RPMI8226 (cell line): ENCODE measurements at regions not wholly inside any gene's neighbourhood (a gene's known extent, or its start where the extent isn't known, plus 50 kb on each side); places are given as distances from the start of the nearest gene placed in this dataset.

Source experiments
- DNase-seq: peaks from one replicate; pipeline ENCODE4 v3.0.0-alpha.2; 2015

DNA sequence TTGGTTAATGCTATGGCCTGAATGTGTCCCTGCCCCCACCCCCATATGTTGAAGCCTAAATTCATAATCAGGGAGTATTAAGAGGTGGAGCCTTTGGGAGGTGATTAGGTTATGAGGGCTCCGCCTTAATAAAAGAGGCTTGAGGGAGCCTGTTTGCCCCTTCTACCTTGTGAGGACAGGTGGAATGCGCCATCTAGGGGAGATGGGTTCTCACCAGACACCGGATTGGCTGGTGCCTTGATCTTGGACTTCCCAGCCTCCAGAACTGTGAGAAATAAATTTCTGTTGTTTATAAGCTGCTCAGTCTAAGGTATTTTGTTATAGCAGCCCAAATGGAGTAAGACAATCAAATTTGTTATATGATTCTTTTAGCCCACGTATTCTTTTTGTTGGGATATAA lies 148.3 kb downstream of the PTCSC3 start:
- DNase-seq: peak; percentile 11

DNA sequence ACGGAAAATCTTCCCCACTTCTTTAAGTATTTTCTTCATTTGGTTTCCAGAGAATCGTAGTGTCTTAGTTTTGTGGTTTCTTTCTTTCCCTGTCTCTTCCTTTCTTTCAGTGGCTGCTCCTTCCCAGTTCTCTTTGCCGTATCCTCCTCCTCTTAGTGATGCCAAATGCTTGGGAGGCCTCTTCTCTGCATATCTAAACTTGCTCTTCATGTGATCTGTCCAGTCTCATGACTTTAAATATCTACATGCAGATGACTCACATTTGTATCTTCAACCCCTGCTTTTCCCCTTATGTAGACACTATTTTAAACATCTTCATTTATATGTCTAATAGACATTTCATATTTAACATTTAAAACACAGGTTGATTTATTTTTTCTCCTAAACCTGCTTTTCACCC lies 149.2 kb downstream of the PTCSC3 start:
- DNase-seq: no peak

DNA sequence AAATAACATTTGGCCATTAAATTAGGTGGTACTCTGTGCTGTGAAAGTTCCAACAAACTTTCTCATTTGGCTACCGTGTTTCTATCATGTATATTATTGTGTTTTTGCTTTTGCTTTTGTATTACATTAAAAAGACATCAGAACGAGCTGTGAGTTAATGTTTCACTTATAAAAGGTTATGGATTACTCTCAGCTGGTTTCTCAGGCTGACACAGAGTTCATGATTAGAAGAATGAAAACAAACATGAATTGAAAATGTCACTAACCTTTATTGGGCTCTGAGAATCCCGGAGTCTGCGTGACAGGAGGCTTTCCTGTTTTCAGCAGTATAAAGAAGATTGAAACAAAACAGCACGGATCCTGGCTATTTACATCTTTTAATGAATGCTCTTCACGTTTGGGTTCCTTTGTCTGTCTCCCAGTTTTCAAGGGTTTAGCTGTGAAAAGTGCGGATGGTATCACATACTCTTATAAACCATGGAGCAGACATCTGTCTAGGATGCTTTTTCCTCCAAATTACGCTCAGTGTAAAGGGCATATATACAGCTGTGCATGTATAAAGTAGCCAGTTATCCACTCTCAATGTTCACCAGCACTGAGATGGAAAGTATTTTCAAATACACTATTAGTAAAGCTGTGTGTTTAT lies 153.6 kb downstream of the PTCSC3 start:
- DNase-seq: no peak

DNA sequence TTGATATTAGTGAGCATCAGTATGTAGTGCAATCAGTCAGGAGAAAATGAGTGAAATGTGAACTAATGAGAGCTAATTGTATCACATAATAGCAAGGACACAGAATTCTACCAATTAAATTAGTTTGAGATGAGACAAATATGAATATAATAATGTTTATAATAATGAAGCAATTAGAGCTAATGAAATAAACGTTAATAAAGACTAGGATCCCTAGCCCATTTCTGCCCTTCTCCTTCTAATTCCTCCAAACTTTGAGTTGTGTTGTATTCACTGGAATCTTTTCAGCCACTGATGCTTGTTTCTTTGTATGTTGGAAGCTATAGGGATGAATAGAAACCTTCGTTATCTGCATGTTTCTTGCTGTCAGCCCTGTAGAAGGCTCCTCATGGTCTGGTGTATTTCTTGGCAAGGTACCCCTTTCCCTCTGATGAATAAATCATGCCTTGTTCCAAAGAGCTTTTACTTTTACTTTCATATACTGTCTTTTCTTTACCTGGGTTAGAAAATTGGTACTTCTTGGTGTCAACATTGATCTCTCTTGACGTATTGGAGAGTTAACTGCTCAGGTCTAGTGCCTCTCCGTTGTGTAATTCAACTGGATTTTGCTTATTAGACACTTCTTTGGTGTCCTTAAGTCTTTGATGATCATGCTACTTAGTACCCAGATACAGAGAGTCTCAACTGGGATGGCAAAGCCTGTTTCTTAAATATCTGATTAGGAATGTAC lies 154.8 kb downstream of the PTCSC3 start:
- no peak for DNase-seq

DNA sequence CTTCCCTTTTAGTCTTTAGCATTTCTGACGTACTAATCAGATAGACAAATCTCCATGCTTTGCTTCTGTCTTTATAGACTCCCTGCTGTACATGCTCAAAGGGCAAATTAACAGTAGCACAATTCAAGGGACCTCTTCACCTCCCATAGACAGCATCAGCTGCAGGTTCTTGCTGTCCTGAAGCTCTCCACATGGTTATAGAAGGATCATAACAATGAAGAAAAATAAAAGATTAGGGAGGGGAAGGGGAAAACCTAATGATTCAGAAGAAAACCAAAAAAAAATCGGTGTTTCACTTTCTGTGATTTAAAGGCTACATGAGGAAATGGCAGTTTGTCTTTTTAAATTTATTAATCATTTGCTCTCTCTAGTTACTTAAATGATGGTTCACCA lies 155.5 kb downstream of the PTCSC3 start:
- DNase-seq: no peak

DNA sequence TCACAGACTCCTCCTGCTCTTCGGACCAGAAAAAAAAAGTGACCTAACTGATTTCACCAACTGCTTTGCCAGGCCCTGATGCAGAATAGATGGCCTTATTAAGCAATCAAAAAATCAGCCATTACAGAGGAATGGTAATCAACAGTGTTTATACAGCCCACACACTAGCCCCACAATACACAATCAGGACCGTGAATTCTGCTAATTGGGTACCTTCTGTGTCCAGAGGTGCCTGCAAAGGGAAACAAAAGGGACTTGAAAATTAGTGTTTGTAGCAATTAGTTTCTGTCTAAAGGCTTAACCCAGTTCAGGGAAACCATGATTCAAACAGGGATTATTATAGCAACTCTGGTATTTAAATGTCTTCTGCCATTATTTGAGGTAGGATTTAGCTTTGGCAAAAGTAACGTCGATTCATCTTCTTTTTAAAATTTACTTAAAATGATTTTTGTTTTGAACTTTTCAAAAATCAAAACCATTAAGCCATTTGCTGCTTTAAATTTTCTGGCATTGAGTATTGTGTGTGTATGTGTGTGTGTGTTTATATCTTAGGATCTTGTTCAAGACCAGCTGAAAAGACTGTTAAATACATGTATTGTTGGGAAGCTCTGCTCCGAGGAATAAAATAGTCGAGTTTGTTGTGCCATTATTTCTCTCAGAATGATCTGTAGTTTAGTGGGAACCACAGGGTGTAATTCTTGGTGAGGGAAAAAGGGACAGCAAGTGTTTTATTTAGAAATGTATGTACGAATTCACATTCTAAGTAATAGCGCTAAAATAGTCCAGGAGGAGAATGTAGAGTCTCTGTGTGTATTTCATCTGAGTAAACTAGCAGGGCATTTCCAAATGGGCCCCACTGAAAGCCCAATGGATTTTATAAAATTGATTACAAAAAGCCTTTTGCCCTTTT lies 156.1 kb downstream of the PTCSC3 start:
- DNase-seq: no peak

DNA sequence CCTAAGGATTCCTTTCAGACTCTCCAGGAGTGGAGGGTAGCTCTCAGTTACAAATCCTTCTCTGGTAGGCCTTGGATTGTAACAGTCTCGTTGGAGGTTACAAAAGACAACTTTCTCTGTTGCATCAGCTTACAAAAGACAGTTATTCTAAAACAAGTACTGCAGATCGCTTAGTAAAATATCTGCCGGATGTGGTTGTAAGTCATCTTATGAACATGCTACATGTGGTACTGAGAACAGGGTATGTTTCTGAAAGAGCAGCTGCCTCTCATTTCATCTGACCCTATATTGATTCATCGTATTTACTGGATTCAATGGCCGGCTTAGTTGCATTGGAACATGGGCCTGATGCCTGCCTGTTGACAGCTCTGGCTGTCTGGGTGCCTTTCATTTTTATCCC lies 157.4 kb downstream of the PTCSC3 start:
- no peak for DNase-seq

DNA sequence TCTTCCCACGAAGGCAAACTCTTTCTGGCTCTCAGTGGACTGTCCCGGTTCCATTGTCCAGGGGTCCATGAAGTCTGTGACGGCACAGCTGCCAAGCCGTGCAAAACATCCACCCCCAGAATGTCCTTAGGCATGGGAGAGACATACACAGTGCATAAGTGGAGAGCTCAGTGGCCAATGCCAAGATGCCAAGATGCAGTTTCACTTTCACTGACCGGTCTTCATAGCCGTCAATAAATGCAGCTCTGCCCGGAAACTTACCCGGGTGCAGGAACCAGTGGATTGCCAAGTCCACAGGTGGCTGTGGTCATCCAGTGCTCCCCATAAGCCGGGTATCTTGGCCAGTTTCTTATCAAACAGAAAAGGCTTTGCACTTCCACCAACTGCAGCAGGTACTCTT lies 162.3 kb downstream of the PTCSC3 start:
- DNase-seq: peak; percentile 42

DNA sequence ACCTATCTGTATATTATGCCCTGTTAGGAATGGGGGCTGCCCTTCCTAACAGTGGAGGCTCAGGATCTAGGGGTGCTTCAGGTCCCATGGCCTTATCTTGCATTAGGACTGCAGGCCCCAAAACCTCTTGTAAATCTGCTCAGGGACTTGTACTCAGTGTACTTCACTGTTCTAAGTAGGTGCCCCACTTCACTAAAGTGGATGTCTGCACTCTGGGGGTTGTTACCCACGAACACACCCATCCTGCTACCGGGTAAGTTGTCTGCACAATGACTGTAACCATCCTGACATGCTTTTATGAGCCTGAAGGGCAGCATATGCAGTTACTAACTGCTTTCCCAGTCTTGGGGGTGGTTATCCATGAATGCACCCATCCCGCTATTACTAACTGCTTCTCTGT lies 163.0 kb downstream of the PTCSC3 start:
- no peak for DNase-seq

DNA sequence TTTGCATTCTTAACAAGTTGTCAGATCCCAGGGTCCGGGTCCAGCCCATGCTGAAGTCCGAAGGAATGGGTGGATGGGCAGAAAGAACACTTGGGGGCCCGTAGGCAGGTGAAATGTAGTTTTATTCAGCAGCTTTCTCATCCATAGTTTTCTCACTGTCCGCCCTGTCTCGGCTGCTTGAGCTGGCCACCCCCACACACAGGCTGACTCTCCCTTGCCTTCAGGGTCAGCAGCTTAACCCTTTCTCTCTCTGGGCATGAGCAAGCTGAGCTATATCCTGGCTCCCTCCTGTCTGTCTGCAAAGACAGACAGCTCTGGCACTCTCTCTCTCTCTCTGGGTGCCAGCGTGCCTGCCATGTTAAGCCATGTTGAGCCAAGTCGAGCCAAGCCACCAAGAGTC lies 163.9 kb downstream of the PTCSC3 start:
- DNase-seq: no peak

DNA sequence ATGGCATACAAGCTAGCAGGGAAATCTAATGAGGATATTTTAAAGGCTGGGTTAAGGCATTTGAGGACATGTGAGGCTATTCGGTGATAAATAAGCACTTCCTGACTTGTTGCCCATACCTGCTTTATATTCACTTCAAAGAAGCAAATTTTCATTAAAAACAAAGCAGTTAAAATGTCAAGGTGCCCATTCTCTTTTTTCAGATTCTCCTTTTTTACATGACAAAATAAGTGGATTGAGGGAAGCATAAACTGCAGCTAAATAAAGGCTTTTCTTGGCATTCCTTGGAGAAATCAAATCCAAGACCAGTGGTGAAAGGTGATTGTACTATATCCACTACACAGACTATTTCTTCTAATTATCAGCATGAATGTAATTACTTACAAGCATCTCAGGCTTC lies 166.9 kb downstream of the PTCSC3 start:
- no peak for DNase-seq

DNA sequence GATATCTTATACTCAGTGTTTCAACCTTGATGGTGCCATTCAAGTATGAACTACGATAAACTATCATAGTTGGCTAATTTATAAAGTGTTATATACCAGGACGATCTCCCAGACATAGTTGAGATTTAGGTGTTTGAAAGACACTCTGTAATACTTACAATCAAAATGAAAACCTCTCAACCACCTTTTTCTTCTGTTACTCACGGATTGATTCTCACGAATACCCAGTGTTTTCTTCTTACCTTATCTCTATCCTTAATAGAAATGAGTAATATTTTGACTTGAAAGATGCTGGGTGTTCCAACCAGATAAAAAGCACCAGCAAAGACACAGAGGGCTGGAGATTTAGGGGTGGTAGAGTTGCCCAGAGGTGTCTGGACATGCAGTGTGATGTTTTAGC lies 169.9 kb downstream of the PTCSC3 start:
- DNase-seq: no peak

DNA sequence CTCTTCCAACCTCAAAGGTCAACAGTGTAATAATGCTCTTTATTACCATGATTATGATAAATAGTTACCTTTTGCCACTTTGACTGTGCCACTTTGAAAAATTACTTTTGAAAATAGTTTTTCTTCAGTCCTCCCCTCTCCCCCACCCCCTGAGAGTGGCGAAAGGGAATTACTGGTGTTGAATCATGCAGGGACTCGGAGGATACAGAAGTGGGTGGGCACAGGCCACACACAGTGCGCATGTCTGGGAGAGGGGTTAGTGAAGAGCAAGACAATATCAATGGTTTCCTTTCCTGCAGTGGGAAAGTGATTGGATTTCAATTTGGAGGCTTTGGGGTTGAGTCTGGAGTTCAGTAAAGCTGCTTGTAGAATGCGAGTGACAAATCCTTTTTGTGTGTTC lies 170.9 kb downstream of the PTCSC3 start:
- DNase-seq: no peak

DNA sequence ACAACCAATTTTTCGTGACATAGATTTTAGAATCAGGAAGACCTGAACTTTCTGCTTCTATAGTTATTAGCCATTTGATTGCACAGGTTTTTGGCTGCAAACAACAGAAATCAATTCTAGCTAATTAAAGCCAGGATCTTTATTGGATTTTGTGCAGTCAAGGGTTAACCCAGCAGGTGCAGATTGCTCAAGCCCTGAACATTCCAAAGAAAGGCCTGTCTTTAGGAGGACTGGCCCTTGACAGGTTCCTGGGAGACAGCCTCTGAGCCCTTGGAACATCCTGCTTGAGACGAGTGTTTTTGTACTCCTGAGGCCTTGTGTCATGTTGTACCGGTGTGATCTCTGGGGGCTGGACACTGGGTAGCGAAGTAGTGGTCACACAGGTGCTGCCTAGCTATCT lies 174.6 kb downstream of the PTCSC3 start:
- DNase-seq: no peak

DNA sequence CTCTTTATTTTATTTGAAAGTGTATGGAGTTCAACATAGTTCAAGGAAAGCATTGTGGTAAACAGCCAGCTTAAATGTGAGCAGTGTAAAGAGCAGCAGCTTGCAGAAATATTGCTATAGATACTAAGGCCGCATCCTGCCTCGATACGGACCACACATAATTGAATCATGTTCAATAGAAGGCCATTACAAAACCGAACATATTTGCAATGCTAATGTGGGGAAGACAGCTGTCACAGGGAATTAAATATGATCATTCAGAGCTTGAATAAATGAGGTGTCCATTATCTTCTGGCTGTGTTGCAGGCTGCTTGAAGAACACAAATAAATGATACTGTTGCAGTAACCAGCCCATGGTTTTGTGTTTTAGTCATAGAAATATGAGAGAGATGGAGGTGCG lies 173.2 kb downstream of the BRMS1L start:
- DNase-seq: no peak

DNA sequence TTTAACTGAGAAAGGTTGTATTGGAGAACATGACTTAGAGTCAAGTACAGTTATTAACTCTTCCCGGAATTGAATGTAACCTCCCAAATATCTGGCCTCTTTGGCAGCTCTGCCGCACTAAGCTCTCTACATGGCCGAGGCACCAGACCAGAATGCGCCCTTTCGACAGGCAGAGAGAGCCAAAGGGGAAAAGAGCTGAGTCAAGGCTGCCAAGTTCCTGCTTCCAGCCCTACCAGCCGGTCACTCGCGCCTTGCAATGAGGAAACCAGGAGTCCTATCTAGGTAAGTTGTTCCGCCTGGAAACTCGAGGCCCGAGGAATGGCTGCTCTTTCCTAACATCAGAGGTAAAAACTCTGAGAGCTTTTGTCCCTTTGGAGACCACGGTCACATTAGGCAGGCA lies 172.2 kb downstream of the BRMS1L start:
- DNase-seq: no peak

DNA sequence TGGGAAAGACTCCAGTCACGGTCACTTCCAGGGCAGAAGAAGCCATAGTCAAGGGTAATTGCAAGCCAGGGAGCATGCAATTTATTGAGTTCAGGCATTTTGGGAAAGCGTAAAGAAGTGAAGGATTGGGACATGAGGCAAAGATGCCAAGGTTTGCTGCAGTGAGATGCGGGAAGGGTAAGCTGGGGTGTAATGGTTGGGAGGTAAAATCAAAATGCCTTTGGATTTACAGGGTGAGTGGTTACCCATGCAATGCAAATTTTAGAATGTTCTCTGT lies 167.5 kb downstream of the BRMS1L start:
- DNase-seq: no peak

DNA sequence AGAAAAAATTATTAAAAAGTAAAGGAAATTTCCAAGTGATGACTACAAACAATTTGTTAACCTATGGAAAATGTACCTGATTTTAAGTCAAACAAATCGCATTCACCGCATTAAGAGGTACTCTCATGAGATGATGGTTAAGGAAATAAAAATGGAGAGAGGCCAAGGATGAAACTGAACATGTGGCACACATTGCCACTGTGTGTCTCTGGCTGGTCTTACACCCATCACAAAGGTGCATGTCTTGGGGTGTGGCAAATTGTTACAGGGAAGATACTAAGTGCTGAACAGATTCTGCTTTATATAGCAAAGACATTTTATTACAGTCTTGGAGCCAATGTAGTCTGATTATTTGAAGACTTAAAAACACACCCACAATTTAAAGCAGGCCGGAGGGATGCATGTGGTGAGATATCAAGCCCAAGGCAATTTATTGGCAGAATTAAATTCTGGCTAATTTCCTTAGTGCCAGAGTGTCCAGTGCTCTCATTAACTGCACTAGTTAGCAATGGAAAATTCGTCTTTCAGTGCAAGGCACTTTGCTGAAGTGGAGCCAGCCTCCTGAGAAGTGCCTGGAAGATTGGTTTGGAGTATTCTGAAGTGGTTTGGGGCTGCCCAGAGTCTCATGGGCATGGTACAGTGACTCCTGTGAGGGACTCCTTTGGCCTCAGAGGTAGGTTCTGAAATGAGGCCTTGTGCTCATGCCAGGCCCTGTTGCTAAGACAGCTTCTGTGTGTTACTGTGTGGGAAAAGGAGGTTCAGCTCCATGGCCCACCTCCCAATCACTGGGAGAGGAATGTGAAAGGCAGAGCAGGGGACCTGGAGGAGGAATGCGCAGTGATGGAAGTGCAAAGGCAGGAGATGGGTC lies 166.9 kb downstream of the BRMS1L start:
- no peak for DNase-seq

DNA sequence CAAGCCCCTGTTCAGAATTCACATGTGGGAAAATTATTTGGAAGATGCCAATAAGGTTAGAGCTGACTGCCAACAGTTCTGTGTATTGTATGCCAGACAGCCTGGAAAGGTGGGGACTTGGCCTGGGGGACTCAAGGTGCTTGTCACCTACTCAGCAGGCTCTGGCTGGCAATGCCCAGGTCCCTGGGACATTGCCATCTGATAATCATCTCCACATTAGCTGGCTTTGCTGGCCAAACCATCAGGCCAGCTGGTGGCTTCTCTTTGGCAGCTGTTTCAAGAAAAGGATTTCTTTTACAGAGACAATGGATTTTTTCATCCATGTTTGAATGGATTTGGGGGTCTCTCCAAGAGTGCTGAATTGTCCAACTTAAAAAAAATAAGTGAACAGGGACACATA lies 165.2 kb downstream of the BRMS1L start:
- DNase-seq: no peak

DNA sequence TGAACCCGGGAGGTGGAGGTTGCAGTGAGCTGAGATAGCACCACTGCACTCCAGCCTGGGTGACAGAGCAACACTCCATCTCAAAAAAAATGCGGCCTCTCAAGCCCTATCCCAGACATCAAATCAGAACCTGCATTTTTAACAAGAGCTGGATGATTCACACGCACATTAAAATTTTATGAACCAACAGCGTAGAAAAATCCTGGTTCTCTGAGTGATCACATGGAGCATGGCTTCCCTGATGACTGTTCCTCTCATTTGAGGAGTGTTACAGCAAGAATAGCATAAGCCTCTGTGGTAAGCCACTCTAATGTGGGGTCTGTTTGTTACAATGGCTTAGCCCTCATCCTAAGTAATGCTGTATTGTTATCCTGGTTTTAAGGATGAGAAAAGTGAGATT lies 163.6 kb downstream of the BRMS1L start:
- no peak for DNase-seq

DNA sequence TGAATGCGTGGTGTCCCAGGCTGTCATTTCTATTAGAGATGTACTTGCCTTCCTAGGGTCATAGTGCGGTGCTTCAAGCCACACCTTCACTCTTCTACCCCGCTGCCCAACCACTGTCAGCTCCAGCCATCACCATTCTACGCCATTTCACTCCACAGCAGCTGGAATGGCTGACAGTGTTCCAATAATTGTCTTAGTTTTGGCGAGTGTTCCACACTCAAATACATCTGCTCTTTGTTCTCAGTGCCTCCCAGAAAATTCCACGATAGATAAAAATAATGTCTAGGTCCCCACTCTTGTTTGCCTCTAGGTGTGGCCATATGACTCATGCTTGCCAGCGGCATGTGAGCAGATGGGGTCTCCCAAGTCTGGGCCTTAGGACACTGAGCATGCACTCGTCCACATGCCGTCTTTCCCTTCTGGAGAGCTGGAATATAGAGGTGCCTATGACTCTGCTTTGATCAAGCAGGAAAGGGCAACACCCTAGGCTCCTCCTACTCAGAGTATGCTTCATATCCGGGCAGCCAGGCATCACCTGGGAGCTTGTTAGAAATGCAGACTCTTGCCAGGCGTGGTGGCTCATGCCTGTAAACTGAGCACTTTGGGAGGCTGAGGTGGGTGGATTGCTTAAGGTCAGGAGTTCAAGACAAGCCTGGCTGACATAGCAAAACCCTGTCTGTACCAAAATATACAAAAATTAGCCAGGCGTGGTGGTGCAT lies 163.0 kb downstream of the BRMS1L start:
- DNase-seq: no peak

DNA sequence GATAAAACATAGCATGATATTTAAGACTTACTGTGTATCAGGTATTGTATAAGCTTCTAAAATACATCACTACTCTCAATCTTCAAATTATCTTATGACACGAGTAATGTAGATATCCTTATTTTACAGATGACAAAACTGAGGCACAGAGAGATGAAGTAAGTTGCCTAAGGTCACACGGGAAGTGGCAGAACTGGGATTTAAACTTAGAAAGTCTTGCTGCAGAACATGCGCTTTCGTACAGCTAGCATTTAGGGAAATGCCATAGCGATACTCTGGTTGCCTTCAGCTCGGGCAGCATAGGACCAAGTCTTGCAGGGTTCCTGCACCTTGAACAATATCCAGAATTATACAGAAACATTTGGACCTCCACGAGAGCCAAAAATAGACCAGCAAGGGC lies 162.4 kb downstream of the BRMS1L start:
- no peak for DNase-seq

DNA sequence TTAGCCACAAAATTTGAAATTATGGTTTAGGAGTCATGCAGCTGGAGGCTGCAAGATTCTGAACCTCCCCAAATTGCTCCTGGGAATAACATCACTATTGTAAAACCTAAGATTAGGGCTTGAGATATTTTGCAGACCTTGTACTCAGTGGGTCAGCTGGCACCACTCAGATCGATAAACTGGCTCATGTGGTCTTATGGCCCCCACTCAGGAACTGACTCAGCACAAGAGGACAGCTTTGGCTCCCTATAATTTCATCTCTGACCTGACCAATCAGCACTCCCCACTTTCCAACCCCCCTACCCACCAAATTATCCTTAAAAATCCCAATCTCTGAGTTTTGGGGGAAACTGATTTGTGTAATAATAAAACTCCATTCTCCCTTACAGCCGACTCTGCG lies 161.6 kb downstream of the BRMS1L start:
- DNase-seq: no peak
